HG03135 (cell line): ENCODE measurements at regions not wholly inside any gene's neighbourhood (a gene's known extent, or its start where the extent isn't known, plus 50 kb on each side); places are given as distances from the start of the nearest gene placed in this dataset.

Source experiments
- ATAC-seq: cut with Tn5 transposase; IDR thresholded peaks from one replicate; pipeline ENCODE4 v1.9.1; 2021; ENCODE audit warnings: mild to moderate bottlenecking, moderate library complexity; ENCODE audit not compliant: unreplicated experiment

DNA sequence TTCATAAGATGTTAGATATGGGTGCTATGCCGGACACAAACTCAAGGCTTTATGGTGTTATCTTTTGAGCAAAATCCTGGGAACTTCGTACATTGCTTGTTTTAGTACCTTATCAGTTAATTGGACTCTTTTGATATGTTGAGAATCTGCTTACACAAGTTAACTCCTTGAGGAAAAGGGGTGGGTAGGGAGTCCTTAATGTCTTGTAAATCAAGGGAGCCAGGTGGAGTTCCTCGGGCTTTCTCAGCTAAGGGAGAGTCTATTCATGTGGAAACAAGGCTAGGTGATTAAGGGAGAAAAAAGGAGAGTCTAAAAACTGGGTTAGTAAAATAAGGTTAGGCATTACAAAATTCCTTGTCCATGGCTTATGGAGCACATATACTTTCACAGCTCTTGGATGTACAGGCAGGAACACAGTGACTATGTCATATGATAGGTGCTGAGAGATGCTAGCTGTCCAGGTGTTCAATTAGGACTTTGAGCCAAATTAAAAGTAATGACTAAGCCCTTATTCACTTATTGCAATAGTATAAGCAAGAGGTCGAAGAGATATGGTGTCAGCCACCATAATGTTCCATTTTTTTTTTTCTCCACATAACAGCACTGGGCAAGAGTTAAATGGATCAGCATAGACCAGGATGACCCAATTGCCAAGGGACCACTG lies 59.5 kb upstream of the DYNAP start:
- no peak for ATAC-seq

DNA sequence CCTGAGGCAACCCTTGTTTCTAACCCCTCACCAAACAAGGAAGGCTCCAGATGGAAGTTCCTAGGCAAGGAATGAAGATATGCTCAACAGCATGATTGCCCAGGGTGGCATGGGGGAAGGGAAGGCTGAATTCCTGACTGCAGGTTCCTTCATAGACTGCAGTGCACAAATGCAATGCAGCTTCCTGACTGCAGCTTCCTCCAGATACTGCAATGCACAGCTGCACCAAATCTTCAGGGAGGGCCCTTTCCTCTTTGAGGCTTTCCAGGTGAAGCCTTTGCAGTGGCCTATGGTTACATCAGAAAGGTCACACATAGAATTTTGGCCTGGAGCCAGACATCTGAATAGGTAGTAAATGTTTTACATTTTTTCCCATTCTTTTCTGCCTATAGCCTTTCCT lies 58.8 kb upstream of the DYNAP start:
- ATAC-seq: no peak

DNA sequence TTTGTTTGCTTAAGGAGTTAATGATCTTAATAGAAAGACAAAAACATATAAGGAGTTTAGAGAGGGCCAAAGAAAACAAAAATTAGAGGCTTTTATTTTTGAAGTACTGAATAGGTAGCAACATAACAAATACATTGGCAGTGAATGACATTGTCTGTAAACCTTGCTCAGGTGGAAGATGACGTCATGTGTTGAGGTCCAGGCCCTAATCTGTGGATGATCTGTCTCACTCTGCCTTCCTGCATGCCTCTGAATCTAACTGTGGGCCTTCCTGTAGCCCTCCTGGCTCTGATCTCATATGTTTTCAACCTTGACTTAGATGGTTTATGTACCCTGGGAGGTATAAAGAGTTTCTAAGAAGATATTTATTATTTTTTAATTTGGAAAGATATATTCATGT lies 58.1 kb upstream of the DYNAP start:
- no peak for ATAC-seq
